GM12864 (cell line): ENCODE measurements at regions not wholly inside any gene's neighbourhood (a gene's known extent, or its start where the extent isn't known, plus 50 kb on each side); places are given as distances from the start of the nearest gene placed in this dataset.

Source experiments
- DNase-seq: peaks from one replicate; pipeline ENCODE4 v3.0.0-alpha.2; 2011; ENCODE audit warnings: low read depth
- H3K4me3 ChIP-seq: 2 replicates; pipeline ENCODE4 v1.5.1; 2011; ENCODE audit warnings: mild to moderate bottlenecking, low read depth, low read length, control low read depth
- CTCF ChIP-seq: IDR thresholded peaks from 2 replicates; pipeline ENCODE4 v1.5.1; 2011; ENCODE audit warnings: low read depth, mild to moderate bottlenecking, moderate library complexity, low read length, control low read depth, inconsistent platforms; ENCODE audit errors: missing control alignments

- no peak for DNase-seq
- H3K4me3 ChIP-seq = no peak overlapping the region
- TF ChIP-seq CTCF = no peak
Observed at GRCh38 chr12:127145241-127145928, 1121.6 kb upstream of the TMEM132C start.

GRCh38 chr12:127145929-127146789 lies 1120.8 kb upstream of the TMEM132C start:
- no peak for TF ChIP-seq CTCF
- no peak overlapping the region for H3K4me3 ChIP-seq
- DNase-seq = no peak

GRCh38 chr12:127146991-127147718 lies 1119.8 kb upstream of the TMEM132C start:
- no peak for TF ChIP-seq CTCF
- H3K4me3 ChIP-seq = no peak overlapping the region
- DNase-seq = no peak

- no peak for DNase-seq
- H3K4me3 ChIP-seq = no peak overlapping the region
- TF ChIP-seq CTCF = no peak
Observed at GRCh38 chr12:127147724-127148123, 1119.2 kb upstream of the TMEM132C start.

- no peak for DNase-seq
- no peak for TF ChIP-seq CTCF
- no peak overlapping the region for H3K4me3 ChIP-seq
Observed at GRCh38 chr12:127148318-127148717, 1118.7 kb upstream of the TMEM132C start.

GRCh38 chr12:127149226-127149964 lies 1117.6 kb upstream of the TMEM132C start:
- H3K4me3 ChIP-seq = no peak overlapping the region
- TF ChIP-seq CTCF = no peak
- DNase-seq = no peak
